A549 (cell line): ENCODE measurements at regions not wholly inside any gene's neighbourhood (a gene's known extent, or its start where the extent isn't known, plus 50 kb on each side); places are given as distances from the start of the nearest gene placed in this dataset.

Source experiments
- CTCF ChIP-seq: fragments of >200 bp; sonication (Bioruptor Twin); formaldehyde crosslinking; IDR thresholded peaks from 3 replicates; pipeline ENCODE4 v1.5.1; 2016
- FOSL2 ChIP-seq, 2 experiments: fragments of 450-650 bp in 1 of 2; fragments of >200 bp in 1 of 2; sonication (Bioruptor Twin) in 1 of 2; formaldehyde crosslinking; IDR thresholded peaks; 2 replicates each; pipeline versions ENCODE4 v1.5.0 to v1.6.1; 2016 to 2020; ENCODE audit warnings: mild to moderate bottlenecking in 1 of 2, moderate library complexity in 1 of 2
- HMGXB4 ChIP-seq: fragments of 250-450 bp; sonication (Bioruptor Pico); IDR thresholded peaks from 2 replicates; pipeline ENCODE4 v1.5.0; 2021; ENCODE audit warnings: mild to moderate bottlenecking, moderate library complexity, borderline replicate concordance
- JUNB ChIP-seq: fragments of >200 bp; sonication (Bioruptor Twin); formaldehyde crosslinking; IDR thresholded peaks from 2 replicates; pipeline ENCODE4 v1.6.1; 2016
- PBX3 ChIP-seq: IDR thresholded peaks from 2 replicates; pipeline ENCODE4 v1.6.1; 2012
- POLR2A ChIP-seq: IDR thresholded peaks from 2 replicates; pipeline ENCODE4 v1.6.1; 2012; ENCODE audit warnings: mild to moderate bottlenecking, low read length
- POLR2AphosphoS2 ChIP-seq: conservative IDR thresholded peaks from 2 replicates; pipeline ENCODE4 v1.6.1; 2012; ENCODE audit warnings: low read length, improper control_type of control experiment, inconsistent platforms
- RCOR1 ChIP-seq: fragments of 150-350 bp; IDR thresholded peaks from 2 replicates; pipeline ENCODE4 v1.6.1; 2014; ENCODE audit warnings: antibody characterized with exemption, low read length, low read depth
- REST ChIP-seq: fragments of 200-600 bp; sonication (generic); IDR thresholded peaks from 2 replicates; pipeline ENCODE4 v1.6.1; 2016; ENCODE audit warnings: antibody characterized with exemption, mild to moderate bottlenecking, moderate library complexity

GRCh38 chr11:112339566-112339965, 78.9 kb upstream of the PLET1 start:
- TF ChIP-seq CTCF (no peak), PBX3 (no peak), POLR2A (no peak), FOSL2 (IDR thresholded peaks at IDR 0.05) (no peak), FOSL2 (CRISPR knock-in tag; IDR thresholded peaks at IDR 0.05) (no peak), POLR2AphosphoS2 (no peak), REST (no peak), JUNB (no peak), RCOR1 (no peak), HMGXB4 (CRISPR knock-in tag) (no peak)
